Testis (tissue), 2 donors: ENCODE measurements at regions not wholly inside any gene's neighbourhood (a gene's known extent, or its start where the extent isn't known, plus 50 kb on each side); places are given as distances from the start of the nearest gene placed in this dataset.
"Not testable (repeated sequence)": the region's sequence is repeated elsewhere in the genome, so short reads cannot be mapped to it uniquely, and the experiment has no call there.

Experiments
- DNase-seq: peaks from one replicate; pipeline ENCODE4 v3.0.0-alpha.2; 2019
- H3K27ac ChIP-seq, 2 donors: fragments of 200-600 bp; sonication (generic); one replicate each; pipeline ENCODE4 v1.5.1; 2019
- H3K27me3 ChIP-seq: fragments of 200-600 bp; sonication (generic); one replicate; pipeline ENCODE4 v1.5.1; 2019
- H3K36me3 ChIP-seq: fragments of 200-600 bp; sonication (generic); one replicate; pipeline ENCODE4 v1.5.1; 2017; ENCODE audit warnings: low read depth; ENCODE audit errors: missing control alignments
- H3K4me1 ChIP-seq: fragments of 200-600 bp; sonication (generic); one replicate; pipeline ENCODE4 v1.5.1; 2019
- H3K4me3 ChIP-seq, 2 donors: fragments of 200-600 bp; sonication (generic); one replicate each; pipeline ENCODE4 v1.5.1; 2017 to 2019
- H3K9me3 ChIP-seq: fragments of 200-600 bp; sonication (generic); one replicate; pipeline ENCODE4 v1.5.1; 2017
- CTCF ChIP-seq, 3 experiments: fragments of 450-650 bp in 2 of 3; fragments of 200-600 bp in 1 of 3; sonication (generic) in 1 of 3; IDR thresholded peaks; one replicate each; pipeline ENCODE4 v1.5.1; 2016 to 2019; ENCODE audit warnings: antibody characterized with exemption in 3 of 3, mild to moderate bottlenecking in 2 of 3, moderate library complexity in 1 of 3
- POLR2A ChIP-seq: fragments of 450-650 bp; IDR thresholded peaks from one replicate; pipeline ENCODE4 v1.6.1; 2017; ENCODE audit warnings: antibody characterized with exemption, mild to moderate bottlenecking, moderate library complexity
- WGBS, 2 donors: methylation state at CpG; one replicate each; pipeline ENCODE4 v1.1.5; 2018; 5-methylcytosine and 5-hydroxymethylcytosine counted together
- intact Hi-C: fragments of 100-400 bp; cut with DNase I; formaldehyde crosslinking; loops from one replicate; pipeline ENCODE4 v1.15.1; 2023; ENCODE audit warnings: low total_unique reads

DNA sequence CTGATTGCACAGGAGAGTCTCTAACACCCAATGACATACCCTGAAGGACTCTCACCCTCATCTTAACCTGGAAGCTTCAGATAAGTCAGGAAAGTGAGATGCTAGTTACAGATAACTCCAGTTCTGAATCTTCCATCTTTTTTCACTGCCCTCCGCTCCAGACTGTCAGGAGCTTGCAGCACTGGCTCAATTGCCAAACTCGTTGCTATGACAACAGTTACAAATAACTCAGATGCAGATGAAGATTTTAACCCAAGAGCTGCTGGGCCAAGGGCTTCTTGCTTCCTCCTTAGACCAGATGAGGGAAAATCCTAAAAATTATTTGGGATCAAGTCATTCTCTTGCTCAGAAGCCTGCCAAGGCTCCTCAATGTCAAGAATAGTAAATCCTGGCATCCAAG is 109.1 kb upstream of the HUWE1 start:
- TF ChIP-seq POLR2A (no peak), CTCF (IDR thresholded peaks at IDR 0.05) (no peak)
- H3K4me3 ChIP-seq: no peak overlapping the region
- DNase-seq: no peak
- intact Hi-C loops: no loop called here
- H3K9me3 ChIP-seq: no peaks in the 10 kb centered on the region
- H3K4me1 ChIP-seq: no peaks in the 10 kb centered on the region
- 29 to 32% methylated on average over 2 of the region's 2 CpGs for WGBS, 2 donors
- no peaks in the 10 kb centered on the region for H3K27me3 ChIP-seq
- no peak overlapping the region for H3K27ac ChIP-seq
- no peaks in the 10 kb centered on the region for H3K36me3 ChIP-seq

- DNase-seq: no peak
- no peaks in the 10 kb centered on the region for H3K36me3 ChIP-seq
- H3K4me3 ChIP-seq: no peak overlapping the region
- no peaks in the 10 kb centered on the region for H3K27me3 ChIP-seq
- TF ChIP-seq CTCF (IDR thresholded peaks at IDR 0.05) (no peak), POLR2A (no peak)
- intact Hi-C loops: no loop called here
- H3K9me3 ChIP-seq: no peaks in the 10 kb centered on the region
- WGBS, 2 donors: 96 to 100% methylated on average over 2 of the region's 2 CpGs
- no peaks in the 10 kb centered on the region for H3K4me1 ChIP-seq
- no peak overlapping the region for H3K27ac ChIP-seq
Measured at GRCh38 chrX:53794181-53794580, 107.7 kb upstream of the HUWE1 start.

GRCh38 chrX:53768865-53769264 is 82.3 kb upstream of the HUWE1 start:
- Histone ChIP-seq H3K36me3 (no peaks in the 10 kb centered on the region), H3K4me1 (no peaks in the 10 kb centered on the region), H3K27me3 (no peaks in the 10 kb centered on the region), H3K4me3 (no peak overlapping the region), H3K9me3 (no peaks in the 10 kb centered on the region), H3K27ac (no peak overlapping the region)
- TF ChIP-seq POLR2A (no peak), CTCF (IDR thresholded peaks at IDR 0.05) (no peak)
- WGBS, 2 donors: 66 to 79% methylated on average over 3 to 7 of the region's 7 CpGs
- no peak for DNase-seq
- intact Hi-C loops: no loop called here

GRCh38 chrX:53768451-53768850 is 81.9 kb upstream of the HUWE1 start:
- WGBS, 2 donors: 46 to 58% methylated on average over 5 of the region's 5 CpGs
- TF ChIP-seq POLR2A: no peak
- no peak for TF ChIP-seq CTCF (IDR thresholded peaks at IDR 0.05)
- Histone ChIP-seq H3K9me3 (no peaks in the 10 kb centered on the region), H3K4me3 (no peak overlapping the region), H3K27me3 (no peaks in the 10 kb centered on the region), H3K27ac (no peak overlapping the region), H3K36me3 (no peaks in the 10 kb centered on the region), H3K4me1 (no peaks in the 10 kb centered on the region)
- DNase-seq: peak; percentile 13
- intact Hi-C loops: no loop called here

DNA sequence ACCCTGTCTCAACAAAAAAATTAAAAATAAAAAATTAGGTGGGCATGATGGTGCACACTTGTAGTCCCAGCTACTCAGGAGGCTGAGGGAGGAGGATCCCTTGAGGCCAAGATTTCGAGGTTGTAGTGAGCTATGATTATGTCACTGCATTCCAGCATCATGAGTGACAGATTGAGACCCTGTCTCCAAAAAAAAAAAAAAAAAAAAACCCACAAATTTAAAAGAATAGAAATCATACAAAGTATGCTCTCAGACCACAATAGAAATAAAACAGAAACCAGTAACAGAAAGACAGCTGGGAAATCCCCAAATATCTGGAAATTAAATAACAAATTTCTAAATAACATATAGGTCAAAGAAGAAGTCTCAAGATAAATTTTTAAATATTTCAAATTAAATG is 81.0 kb upstream of the HUWE1 start:
- Histone ChIP-seq H3K4me1 (no peaks in the 10 kb centered on the region), H3K36me3 (no peaks in the 10 kb centered on the region), H3K4me3 (no peak overlapping the region), H3K9me3 (no peaks in the 10 kb centered on the region), H3K27me3 (no peaks in the 10 kb centered on the region), H3K27ac (no peak overlapping the region)
- TF ChIP-seq CTCF (IDR thresholded peaks at IDR 0.05): no peak
- no peak for TF ChIP-seq POLR2A
- no peak for DNase-seq
- 0% methylated on average over 1 of the region's 1 CpG for WGBS, 2 donors
- intact Hi-C loops: no loop called here

DNA sequence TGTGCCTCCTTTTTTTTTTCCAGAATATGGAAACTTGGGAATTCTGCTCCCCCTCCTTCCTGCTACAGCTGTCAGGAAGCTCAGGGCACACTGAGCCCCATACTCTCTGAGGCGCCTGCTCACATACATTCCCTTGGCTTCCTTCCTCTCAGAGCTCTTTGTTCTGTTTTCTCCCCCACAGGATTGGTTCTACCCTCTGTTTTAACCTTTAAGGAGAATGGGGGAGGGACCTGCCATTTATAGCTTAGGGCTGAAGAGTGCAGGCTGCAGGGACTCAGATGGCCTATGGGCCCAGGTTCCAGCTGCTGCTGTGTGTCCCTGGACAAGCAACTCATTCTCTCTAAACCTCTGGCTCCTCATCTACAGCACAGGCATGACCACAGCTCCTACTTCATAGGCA is 70.7 kb upstream of the HUWE1 start:
- H3K4me1 ChIP-seq: not testable (repeated sequence)

More for the DNA sequence above, 70.7 kb upstream of the HUWE1 start:
- H3K27ac ChIP-seq, H3K9me3 ChIP-seq, intact Hi-C loops, H3K27me3 ChIP-seq, H3K4me3 ChIP-seq, H3K36me3 ChIP-seq, DNase-seq: not testable (repeated sequence)
- 60 to 64% methylated on average over 1 of the region's 1 CpG for WGBS, 2 donors
